GM21526 (cell line): ENCODE measurements at regions not wholly inside any gene's neighbourhood (a gene's known extent, or its start where the extent isn't known, plus 50 kb on each side); places are given as distances from the start of the nearest gene placed in this dataset.
"Not testable (repeated sequence)": the region's sequence is repeated elsewhere in the genome, so short reads cannot be mapped to it uniquely, and the experiment has no call there.

ENCODE experiments used
- ATAC-seq: cut with Tn5 transposase; IDR thresholded peaks from one replicate; pipeline ENCODE4 v1.9.1; 2021; ENCODE audit warnings: moderate library complexity; ENCODE audit not compliant: unreplicated experiment, low FRiP score

- ATAC-seq: no peak
Measured at GRCh38 chr5:173667702-173668101, 51.3 kb upstream of the BOD1 start.

- ATAC-seq: no peak
Measured at GRCh38 chr5:173668245-173668800, 51.9 kb upstream of the BOD1 start.

- ATAC-seq: no peak
Measured at GRCh38 chr5:173668910-173669309, 52.5 kb upstream of the BOD1 start.

DNA sequence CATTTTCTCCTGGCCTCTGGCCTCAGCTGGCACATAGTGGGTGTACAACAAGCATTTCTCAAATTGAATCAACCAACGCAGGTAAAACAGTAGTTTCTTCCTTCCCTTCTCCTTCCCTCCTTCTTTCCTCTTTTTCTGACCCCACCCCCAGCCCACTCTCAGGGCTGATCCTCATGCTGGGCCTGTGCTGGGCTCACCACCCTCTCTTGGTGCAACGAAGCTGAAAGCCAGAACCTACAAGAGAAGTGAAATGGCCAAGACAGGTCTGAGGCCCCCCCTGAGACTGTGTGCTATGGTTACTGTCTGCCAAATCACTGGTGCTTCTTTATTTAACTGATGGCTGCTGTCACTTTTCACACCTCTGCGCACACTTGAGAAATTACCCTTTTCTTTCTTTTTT lies 53.0 kb upstream of the BOD1 start:
- no peak for ATAC-seq

DNA sequence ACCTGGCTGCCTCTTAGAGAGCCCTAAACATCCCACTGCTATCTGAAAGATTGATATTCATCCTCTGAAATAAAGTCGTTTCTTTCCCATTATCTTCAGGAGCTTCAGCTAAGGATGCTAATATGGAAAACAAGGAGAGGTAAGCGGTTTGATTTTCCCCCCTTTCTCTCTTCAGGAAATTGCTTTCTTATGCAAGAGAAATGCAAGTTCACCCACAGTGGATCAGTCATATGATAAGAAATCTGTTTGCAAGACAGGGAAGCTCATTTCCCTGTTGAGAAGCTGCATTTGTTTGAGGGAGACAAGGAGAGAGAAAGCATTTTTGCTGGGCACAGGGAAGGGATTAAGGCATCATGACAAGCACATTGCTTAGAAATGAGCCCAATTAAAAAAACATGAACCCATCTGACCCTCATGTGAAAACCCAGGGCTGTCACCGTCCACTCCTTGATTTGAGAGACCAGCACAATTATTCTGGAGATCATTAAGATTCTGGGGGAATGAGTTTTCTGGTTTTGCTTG lies 53.7 kb upstream of the BOD1 start:
- no peak for ATAC-seq

GRCh38 chr5:173670791-173671120 lies 54.3 kb upstream of the BOD1 start:
- ATAC-seq: no peak

- no peak for ATAC-seq
Measured at GRCh38 chr5:173671121-173671949, 54.9 kb upstream of the BOD1 start.

DNA sequence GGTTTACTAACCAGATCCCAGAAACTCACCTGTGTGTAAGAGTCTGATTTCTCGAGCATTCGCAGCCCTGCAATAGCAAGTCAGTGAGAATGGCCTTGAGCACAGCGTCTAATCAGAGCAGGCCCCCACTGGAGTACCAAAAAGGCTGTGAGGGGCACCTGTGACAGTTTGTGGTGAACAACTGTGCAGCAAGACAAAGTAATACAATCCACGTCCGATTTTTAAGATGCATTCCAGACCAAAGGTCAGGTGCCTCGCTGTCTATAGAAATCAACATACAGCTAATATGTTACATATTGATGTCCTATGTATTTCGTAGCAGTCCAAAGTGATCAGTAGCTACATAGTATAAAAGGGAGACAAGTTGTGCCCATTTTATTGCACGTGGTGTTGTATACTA lies 55.7 kb upstream of the BOD1 start:
- ATAC-seq: no peak

DNA sequence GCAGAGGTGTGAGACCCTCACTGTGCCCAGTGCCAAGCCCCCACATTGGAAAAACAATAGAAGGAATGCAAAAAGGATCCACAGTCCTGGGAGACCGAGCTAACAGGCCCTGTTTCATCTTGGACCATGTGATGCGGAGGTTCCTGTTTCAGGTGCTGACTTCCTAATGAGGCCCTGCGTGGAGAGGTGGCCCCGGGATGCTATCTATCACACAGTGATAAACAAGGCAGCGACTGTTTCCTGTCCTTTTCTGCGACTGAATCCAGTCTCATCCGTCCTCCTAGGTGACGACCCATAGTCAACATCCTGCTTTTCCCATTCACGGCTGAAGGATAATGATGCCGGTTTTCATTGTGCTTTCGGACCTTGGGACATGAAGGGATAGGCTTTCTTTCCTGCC lies 56.4 kb upstream of the BOD1 start:
- no peak for ATAC-seq

- ATAC-seq: no peak
Measured at GRCh38 chr5:173673295-173674101, 57.0 kb upstream of the BOD1 start.

DNA sequence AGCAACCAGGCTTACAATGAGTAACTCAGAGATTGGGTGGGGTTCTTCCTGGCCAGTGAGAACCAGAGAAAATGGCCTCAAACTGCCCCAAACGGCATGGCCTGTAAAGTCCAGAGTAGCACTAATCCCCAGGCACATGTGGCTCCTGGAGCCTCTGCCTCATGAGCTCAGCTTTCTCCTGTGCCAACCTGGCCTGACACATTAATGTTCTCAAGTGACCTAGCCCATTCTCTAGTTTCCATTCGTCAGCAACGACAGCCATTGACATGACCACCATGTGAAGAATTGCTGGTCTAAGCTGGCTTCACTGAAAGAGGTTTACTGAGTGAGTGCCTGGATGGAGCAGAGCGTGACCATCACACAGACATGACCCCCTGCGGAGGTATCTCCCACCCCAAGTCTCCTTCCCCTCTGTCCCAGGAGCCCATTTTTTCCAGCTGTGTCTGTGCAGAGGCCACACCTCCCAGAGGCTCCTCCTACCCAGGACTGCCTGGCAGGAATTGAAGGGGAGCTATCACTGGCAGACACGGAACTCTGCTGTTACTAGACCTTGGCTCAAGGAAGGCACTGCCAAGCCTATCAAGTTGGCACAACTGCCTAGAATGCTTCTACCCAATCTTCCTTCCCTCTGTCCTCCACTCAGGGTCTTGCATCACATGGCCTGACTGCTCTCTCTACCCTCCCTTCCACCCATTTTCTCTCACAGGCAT lies 59.0 kb upstream of the BOD1 start:
- no peak for ATAC-seq

GRCh38 chr5:173676375-173676774 lies 59.9 kb upstream of the BOD1 start:
- no peak for ATAC-seq

- ATAC-seq: no peak
Measured at GRCh38 chr5:173677125-173677672, 60.7 kb upstream of the BOD1 start.

- ATAC-seq: peak; percentile 48
Measured at GRCh38 chr5:173679909-173680630, 63.6 kb upstream of the BOD1 start.

DNA sequence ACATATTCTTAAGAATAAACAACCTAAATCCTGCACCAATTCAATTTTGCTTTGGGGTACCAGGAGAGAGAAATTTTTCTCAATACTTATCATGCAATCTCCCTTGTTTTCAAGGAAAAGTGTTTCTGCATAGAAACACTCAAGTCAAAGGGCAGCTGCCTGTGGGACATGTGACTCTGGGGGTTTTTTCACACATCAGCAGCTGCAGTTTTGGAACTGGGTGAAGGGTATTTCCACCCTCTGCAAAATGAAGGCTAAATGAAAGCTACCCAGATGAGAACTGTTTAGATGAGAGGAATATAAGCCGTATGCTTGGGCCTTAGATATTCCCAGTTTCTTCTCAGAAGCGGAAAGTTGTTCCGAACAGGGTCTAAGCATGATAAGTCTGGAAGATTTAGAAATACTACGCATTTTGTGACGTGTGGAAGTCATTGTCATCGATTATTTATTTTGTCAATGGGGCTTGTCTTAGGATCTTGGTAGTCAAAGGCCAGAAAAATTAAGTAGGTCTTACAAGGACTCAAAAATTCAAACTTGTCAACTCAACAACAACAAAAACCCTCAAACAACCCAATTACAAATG lies 64.3 kb upstream of the BOD1 start:
- peak; percentile 58 for ATAC-seq

DNA sequence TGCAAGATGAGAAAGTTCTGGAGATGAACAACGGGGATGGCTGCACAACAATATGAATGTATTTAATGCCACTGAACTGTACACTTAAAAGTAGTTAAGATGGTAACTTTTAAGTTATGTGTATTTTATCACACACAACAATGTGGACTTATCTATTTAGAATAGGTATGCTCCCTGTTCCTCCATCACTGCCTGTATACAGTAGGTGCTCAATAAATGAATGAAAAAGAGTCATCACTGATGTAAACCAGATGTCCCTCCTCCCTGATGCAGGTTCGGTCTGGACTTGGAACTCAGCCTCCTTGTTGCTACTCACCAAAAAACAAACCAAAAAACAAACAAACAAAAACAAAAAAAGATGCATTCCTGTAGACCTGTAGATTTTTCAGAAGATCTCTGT lies 65.9 kb upstream of the BOD1 start:
- ATAC-seq: no peak

GRCh38 chr5:173684535-173684934 lies 68.1 kb upstream of the BOD1 start:
- not testable (repeated sequence) for ATAC-seq

DNA sequence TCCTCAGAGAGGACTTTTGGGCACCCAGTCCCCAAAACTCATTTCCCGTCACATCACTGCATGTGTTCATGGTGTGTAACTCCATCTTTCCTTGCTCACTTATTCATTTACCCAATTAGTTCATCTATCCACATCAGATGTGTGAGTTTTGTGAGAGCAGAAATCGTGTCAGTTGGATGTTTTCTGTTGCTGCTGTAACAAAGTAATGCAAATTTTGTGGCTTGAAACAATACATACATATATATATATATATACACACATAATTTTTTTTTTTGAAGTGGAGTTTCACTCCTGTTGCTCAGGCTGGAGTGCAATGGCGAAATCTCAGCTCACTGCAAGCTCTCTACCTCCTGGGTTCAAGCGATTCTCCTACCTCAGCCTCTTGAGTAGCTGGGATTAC lies 70.5 kb upstream of the BOD1 start:
- no peak for ATAC-seq

DNA sequence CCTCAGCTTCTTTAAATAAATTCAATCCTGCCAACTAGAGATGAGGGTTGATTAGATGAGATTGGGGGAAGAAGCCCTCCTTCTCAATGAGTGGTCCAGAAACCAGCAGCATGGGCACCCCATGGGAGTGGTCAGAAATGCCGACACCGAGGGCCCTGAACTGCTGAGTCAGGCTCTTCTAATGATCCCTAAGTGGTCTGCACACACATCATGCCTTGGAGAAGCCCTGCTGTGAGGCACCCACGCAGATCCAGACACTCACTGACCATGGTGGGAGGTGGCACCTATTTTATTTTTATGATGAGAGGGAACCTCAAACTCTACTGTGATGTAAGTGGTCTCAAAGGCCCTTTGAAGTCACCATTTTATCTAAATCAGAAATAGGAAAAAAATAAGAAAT lies 72.3 kb upstream of the BOD1 start:
- ATAC-seq: no peak
